ENCODE measurements at regions not wholly inside any gene's neighbourhood (a gene's known extent, or its start where the extent isn't known, plus 50 kb on each side); places are given as distances from the start of the nearest gene placed in this dataset.

DNA sequence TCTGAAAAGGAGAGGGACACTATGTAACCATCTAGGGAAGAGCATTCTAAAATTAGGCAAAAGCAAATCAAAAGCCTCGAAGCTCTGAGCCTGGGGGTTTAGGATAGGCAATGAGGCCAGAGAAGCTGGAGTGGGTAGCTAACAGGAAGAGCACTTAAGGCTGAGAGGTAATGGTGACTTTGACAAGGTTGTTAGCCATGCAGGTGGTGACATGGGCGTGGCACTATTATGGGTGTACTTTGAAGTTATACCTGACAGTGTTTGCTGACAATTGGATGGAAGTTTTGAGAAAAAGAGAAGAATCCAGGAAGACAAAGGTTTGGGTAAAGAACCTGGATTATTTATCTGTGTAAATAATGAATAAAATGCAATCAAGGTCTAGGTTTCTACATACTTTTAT, 383.0 kb upstream of the SEMA3C start:
- TF ChIP-seq, protein P1, sequence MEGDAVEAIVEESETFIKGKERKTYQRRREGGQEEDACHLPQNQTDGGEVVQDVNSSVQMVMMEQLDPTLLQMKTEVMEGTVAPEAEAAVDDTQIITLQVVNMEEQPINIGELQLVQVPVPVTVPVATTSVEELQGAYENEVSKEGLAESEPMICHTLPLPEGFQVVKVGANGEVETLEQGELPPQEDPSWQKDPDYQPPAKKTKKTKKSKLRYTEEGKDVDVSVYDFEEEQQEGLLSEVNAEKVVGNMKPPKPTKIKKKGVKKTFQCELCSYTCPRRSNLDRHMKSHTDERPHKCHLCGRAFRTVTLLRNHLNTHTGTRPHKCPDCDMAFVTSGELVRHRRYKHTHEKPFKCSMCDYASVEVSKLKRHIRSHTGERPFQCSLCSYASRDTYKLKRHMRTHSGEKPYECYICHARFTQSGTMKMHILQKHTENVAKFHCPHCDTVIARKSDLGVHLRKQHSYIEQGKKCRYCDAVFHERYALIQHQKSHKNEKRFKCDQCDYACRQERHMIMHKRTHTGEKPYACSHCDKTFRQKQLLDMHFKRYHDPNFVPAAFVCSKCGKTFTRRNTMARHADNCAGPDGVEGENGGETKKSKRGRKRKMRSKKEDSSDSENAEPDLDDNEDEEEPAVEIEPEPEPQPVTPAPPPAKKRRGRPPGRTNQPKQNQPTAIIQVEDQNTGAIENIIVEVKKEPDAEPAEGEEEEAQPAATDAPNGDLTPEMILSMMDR (IDR thresholded peaks at IDR 0.05; ENCODE audit: low read depth, low read length), result no peak
- TF ChIP-seq POLR2A (IDR thresholded peaks at IDR 0.05; ENCODE audit: extremely low read depth, insufficient read length), result no peak
- no peak for TF ChIP-seq MYC (IDR thresholded peaks at IDR 0.05; ENCODE audit: low read depth, low read length)
